ENCODE measurements at regions not wholly inside any gene's neighbourhood (a gene's known extent, or its start where the extent isn't known, plus 50 kb on each side); places are given as distances from the start of the nearest gene placed in this dataset.

GRCh38 chr11:100467821-100468508 lies 219.1 kb upstream of the ARHGAP42 start:
- Histone ChIP-seq H3K4me3 (no peak overlapping the region), H3K36me3 (no peaks in the 10 kb centered on the region), H3K27ac (no peak overlapping the region), H3K27me3 (no peaks in the 10 kb centered on the region), H3K9me3 (no peaks in the 10 kb centered on the region), H3K4me1 (no peaks in the 10 kb centered on the region)
- intact Hi-C loops (cut with DNase I) = no loop called here
- DNase-seq (ENCODE audit: extremely low spot score in 2 of 2) = no peak
- TF ChIP-seq POLR2A (IDR thresholded peaks at IDR 0.05) (no peak), POLR2AphosphoS5 (IDR thresholded peaks at IDR 0.05; ENCODE audit: insufficient read depth in 1 of 2, low read depth in 1 of 2) (no peak), CTCF (IDR thresholded peaks at IDR 0.05) (no peak)

- H3K27me3 ChIP-seq = no peaks in the 10 kb centered on the region
- intact Hi-C loops (cut with DNase I) = no loop called here
- H3K9me3 ChIP-seq = no peaks in the 10 kb centered on the region
- H3K36me3 ChIP-seq = no peaks in the 10 kb centered on the region
- no peak for DNase-seq (ENCODE audit: extremely low spot score in 2 of 2)
- TF ChIP-seq POLR2A (IDR thresholded peaks at IDR 0.05) (no peak), CTCF (IDR thresholded peaks at IDR 0.05) (no peak), POLR2AphosphoS5 (IDR thresholded peaks at IDR 0.05; ENCODE audit: insufficient read depth in 1 of 2, low read depth in 1 of 2) (no peak)
- H3K27ac ChIP-seq = no peak overlapping the region
- H3K4me3 ChIP-seq = no peak overlapping the region
- no peaks in the 10 kb centered on the region for H3K4me1 ChIP-seq
Measured at GRCh38 chr11:100469835-100470234, 217.3 kb upstream of the ARHGAP42 start.

GRCh38 chr11:100472727-100473389 lies 214.2 kb upstream of the ARHGAP42 start:
- no peak for DNase-seq (ENCODE audit: extremely low spot score in 2 of 2)
- Histone ChIP-seq H3K36me3 (no peaks in the 10 kb centered on the region), H3K27me3 (no peaks in the 10 kb centered on the region), H3K4me1 (no peaks in the 10 kb centered on the region), H3K9me3 (no peaks in the 10 kb centered on the region), H3K4me3 (no peak overlapping the region), H3K27ac (no peak overlapping the region)
- intact Hi-C loops (cut with DNase I) = no loop called here
- no peak for TF ChIP-seq POLR2A (IDR thresholded peaks at IDR 0.05)
- TF ChIP-seq CTCF (IDR thresholded peaks at IDR 0.05) = no peak
- TF ChIP-seq POLR2AphosphoS5 (IDR thresholded peaks at IDR 0.05; ENCODE audit: insufficient read depth in 1 of 2, low read depth in 1 of 2) = no peak

- Histone ChIP-seq H3K36me3 (no peaks in the 10 kb centered on the region), H3K4me1 (no peaks in the 10 kb centered on the region), H3K27me3 (no peaks in the 10 kb centered on the region), H3K27ac (no peak overlapping the region), H3K9me3 (no peaks in the 10 kb centered on the region), H3K4me3 (no peak overlapping the region)
- TF ChIP-seq POLR2AphosphoS5 (IDR thresholded peaks at IDR 0.05; ENCODE audit: insufficient read depth in 1 of 2, low read depth in 1 of 2) (no peak), POLR2A (IDR thresholded peaks at IDR 0.05) (no peak), CTCF (IDR thresholded peaks at IDR 0.05) (no peak)
- intact Hi-C loops (cut with DNase I) = no loop called here
- DNase-seq (ENCODE audit: extremely low spot score in 2 of 2) = no peak
Measured at GRCh38 chr11:100473390-100473740, 213.7 kb upstream of the ARHGAP42 start.

- no peak for TF ChIP-seq POLR2AphosphoS5 (IDR thresholded peaks at IDR 0.05; ENCODE audit: insufficient read depth in 1 of 2, low read depth in 1 of 2)
- no peak for TF ChIP-seq CTCF (IDR thresholded peaks at IDR 0.05)
- no peak for TF ChIP-seq POLR2A (IDR thresholded peaks at IDR 0.05)
- Histone ChIP-seq H3K27me3 (no peaks in the 10 kb centered on the region), H3K27ac (no peak overlapping the region), H3K36me3 (no peaks in the 10 kb centered on the region), H3K4me3 (no peak overlapping the region), H3K9me3 (no peaks in the 10 kb centered on the region), H3K4me1 (no peaks in the 10 kb centered on the region)
- DNase-seq (ENCODE audit: extremely low spot score in 2 of 2) = no peak
- intact Hi-C loops (cut with DNase I) = no loop called here
Measured at GRCh38 chr11:100484948-100485347, 202.1 kb upstream of the ARHGAP42 start.

Data from vagina (tissue), 2 donors.